ENCODE measurements at regions not wholly inside any gene's neighbourhood (a gene's known extent, or its start where the extent isn't known, plus 50 kb on each side); places are given as distances from the start of the nearest gene placed in this dataset.

GRCh38 chr15:61743345-61743909 is 316.8 kb downstream of the VPS13C start:
- DNase-seq (ENCODE audit: low read depth in 2 of 2), result no peak

DNA sequence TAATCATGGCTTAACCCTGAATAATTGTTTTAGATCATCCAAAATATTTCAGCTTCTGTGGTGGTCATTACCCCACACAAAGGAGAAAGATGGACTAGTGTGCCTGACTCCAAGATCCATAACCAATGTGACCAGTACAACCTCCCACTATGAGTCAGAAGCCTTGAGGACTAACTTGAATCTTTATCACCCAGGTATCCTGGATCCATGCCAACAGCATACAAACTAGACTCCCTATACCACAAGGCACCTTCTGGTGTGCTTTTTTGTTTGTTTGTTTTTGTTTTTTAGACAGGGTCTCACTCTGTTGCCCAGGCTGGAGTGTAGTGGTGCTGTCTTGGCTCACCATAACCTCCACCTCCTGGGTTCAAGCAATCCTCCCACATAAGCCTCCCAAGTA is 317.7 kb downstream of the VPS13C start:
- DNase-seq (ENCODE audit: low read depth in 2 of 2), result no peak

GRCh38 chr15:61736790-61737189 is 323.5 kb downstream of the VPS13C start:
- no peak for DNase-seq (ENCODE audit: low read depth in 2 of 2)

- DNase-seq (ENCODE audit: low read depth in 2 of 2), result no peak
Measured at GRCh38 chr15:61731099-61731498, 329.1 kb downstream of the VPS13C start.

- no peak for DNase-seq (ENCODE audit: low read depth in 2 of 2)
Measured at GRCh38 chr15:61729646-61730045, 330.6 kb downstream of the VPS13C start.

DNA sequence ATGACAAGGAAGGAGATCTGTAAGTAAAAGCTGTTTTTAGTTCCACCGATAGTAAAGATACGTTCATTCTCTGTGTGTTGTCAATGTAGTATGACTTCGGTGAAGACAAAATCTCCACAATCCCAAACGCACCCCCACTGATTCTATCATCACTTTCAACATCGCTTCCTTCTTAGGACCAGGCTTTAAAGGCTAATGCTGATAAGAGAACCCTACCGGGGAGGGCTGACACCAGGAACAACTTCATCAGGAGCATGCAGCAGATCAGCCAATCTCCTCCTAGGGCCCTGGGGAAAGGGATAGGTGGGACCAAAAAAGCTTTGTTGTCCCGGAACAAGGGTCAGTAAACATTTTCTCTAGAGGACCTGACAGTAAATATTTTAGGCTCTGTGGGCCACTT is 334.1 kb downstream of the VPS13C start:
- no peak for DNase-seq (ENCODE audit: low read depth in 2 of 2)

DNA sequence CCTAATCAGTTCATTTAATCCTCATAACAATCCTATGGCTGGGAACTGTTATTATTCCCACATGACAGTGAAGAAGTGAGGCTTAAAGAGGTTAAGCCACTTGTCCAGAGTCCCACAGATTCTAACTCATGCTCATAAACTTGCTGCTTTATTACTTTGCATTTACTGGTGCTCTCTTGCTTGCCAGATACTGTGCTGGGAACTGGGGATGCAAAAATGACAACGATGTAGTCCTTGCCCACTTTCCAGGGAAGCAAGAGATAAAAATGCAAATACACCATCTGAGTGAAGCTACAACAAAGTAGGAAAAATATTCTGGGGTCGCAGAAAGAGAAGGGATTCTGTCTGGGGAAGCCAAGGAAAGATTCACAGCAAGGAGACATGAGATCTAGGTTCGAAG is 335.0 kb downstream of the VPS13C start:
- no peak for DNase-seq (ENCODE audit: low read depth in 2 of 2)

DNA sequence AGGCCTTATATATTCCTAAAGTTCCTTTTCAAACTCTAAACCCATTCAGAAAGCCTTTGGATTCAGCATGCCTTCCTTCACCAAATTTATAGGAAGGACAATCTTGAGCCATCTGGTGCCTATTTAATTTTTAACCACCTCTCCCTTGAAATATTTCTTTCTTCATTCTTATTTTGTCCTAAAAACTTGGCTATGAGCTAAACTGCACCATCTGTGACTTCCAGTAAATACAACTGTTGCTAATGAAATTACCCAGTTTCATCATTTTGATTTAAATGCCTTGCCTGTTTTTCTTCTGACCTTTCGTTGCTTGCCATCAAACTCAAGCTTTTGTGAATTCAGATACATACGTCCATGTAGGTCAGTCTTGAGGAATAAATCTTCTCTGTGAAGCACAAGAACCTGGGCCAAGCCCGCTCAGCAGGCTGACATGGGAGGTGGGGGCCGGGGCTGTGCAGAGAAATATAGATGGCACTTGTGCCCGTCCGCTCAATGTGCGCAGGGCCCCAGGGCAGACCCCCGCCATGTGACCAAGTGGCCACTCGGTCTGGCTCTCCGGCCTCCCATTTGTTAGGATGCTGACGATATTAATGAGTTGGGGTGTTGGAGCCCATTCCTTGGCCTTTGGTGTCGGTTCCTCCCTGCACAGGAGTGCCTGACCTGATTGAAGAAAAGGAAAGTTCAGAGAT is 335.9 kb downstream of the VPS13C start:
- DNase-seq (ENCODE audit: low read depth in 2 of 2), result no peak

DNA sequence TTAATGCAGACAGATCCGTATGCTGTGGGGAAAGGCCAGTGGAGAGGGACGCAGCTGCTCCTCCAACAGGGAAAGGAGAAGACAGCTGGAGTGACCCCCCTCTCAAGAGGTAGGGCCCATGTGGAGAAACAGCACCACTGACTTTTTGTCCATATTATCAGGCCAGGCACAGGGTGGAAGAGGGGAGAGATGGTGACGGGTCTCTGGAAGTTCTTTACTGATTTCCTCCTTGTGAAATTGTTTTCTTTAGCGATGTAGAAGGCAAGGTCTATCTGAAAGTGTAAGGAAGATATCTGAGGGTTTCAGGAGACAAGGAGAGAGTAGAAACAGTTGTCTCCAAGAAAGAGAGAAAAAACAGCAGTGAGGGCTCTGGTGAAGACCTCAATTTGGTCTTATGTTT is 338.8 kb downstream of the VPS13C start:
- no peak for DNase-seq (ENCODE audit: low read depth in 2 of 2)

GRCh38 chr15:61720197-61720704 is 340.0 kb downstream of the VPS13C start:
- DNase-seq (ENCODE audit: low read depth in 2 of 2), result no peak

GRCh38 chr15:61715082-61715481 is 345.2 kb downstream of the VPS13C start:
- DNase-seq (ENCODE audit: low read depth in 2 of 2), result no peak

DNA sequence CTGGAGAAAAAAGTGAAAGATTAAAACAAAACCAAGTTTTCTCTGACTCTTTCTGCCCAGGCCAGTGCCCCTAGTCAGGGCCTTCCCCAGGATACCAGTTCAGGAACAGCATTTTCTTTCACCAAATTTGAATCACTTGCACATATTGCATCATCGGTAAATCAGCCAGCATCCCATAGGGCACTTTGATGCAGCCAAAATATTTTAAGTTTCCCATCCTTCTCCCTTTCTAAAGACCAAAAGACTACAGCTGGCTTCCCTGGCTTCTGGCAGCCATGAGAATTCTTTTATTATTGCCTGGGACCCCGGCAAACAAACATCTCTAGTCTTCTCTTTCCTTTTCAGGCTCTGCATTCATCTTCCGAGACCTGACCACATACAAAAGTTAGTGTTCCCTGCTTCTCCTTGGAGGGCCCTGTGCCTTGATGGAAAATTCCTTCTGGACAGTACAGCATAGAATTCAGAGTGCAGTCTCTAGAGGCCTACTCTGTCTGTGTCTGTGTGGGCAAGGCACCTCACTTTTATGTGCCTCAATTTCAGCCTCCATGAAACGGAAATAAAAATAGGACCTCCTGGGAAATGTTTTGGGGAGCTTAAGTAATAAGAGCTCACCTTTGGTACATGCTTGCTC is 348.0 kb downstream of the VPS13C start:
- no peak for DNase-seq (ENCODE audit: low read depth in 2 of 2)

DNA sequence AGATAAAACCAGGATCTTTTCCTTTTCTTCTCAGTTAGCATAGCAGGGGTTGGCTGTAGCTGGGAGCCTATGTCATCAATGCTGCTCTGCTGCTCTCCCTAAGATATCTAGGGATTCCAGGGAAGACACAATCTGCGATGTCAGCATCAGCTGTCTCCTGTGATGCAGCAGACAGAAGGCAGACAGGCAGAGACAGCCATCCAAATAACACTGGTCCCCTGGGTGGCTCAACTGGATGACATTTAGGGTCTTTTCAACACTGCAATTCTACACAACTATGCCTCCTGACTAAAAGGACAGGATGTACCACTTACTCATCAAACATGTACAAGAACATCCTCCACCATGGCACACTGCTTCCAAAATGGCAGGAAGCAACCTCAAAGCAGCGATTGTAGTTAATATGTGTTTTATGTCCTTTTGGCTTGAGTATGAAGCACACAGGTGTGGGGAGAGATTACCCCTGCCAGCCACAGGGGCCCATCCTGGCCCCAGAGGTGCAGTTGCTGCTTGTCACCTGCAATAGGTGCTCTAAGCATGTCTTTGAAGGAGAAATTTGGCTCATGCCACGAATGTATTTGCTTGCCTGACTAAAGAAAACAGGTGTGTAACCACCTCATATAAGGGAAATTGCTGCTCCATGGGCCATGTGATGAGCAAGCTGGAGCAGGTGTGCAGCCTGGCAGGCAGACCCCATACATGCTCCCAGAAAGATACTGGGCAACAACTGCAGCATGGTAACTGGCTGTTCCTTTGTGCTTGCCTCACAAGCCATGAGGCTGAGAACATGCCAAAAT is 357.8 kb downstream of the VPS13C start:
- DNase-seq (ENCODE audit: low read depth in 2 of 2), result no peak

DNA sequence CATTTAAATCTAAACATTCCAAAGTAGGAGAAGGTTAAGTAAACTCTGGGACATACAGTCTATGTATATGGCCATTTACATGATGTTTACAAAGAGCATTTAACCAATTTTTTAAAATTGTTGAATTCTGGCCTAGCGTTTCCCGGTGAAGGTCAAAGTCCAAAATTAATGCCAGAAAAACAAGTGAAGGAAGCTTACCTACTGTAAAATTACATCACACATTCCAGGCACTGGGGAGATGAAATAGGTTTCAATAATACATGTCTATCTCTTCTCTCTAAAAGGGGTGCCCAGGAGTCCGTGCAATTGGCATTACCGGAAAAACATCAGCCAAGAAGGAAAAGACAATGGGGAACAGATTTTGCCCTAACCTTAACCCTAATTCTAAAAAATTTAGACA is 358.8 kb downstream of the VPS13C start:
- no peak for DNase-seq (ENCODE audit: low read depth in 2 of 2)

GRCh38 chr15:61700803-61701202 is 359.4 kb downstream of the VPS13C start:
- no peak for DNase-seq (ENCODE audit: low read depth in 2 of 2)

DNA sequence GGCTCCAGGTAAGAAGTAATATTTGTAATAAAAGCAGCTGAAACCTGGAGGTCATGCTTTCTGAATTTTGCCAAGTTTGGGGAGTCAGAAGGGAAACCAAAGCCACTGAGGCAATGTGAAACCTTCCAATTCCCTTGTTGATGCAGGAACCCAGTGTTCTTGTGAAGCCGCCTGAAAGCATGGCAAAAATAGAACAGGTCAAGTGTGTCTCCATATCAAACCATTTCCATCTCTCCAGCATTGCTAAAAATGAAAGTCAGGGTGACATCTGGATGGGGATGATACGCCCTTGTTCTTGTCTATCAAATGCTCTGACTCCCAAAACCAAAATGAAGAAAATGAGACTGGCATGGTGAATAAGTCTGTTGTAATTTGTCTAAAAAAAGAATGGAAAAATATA is 362.5 kb downstream of the VPS13C start:
- DNase-seq (ENCODE audit: low read depth in 2 of 2), result no peak

GRCh38 chr15:61689067-61689466 is 371.2 kb downstream of the VPS13C start:
- DNase-seq (ENCODE audit: low read depth in 2 of 2), result no peak

DNA sequence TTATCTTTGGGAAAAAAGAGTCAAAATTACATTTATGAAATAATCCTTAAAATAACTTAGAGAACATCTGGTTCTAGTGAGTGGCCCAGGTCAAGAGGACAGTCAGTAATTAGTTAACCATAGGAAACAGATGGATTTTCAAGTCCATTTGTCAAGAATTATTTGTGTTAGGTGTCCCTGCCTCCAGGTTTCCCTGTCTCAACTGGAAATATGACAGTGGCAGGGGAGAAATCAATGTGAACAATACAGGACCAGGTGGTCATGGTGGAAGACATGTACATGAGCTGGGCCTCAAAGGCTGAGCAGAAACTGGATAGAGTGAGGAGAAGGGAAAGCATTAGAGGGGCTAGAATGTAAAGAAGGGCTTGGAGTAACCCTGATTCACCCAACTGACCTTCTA is 372.6 kb downstream of the VPS13C start:
- DNase-seq (ENCODE audit: low read depth in 2 of 2), result no peak

DNA sequence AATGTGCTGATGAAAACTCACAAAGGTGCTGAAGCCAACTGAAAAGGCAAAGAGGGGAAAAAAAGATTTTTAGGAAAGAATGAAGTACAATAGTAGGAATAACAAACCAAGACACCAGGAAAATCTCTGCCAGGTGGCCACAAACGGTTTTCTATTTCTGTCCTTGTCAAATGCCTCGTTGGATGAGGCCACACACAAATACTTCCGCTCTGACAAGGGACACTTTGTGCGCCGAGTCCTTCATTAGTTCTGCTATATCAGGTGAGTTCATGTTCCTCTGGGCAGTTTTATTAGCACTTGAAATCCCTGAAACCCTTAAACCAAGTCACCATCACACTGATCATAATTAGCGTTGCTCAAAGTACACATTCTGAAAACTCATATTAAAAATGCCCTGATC is 373.1 kb downstream of the VPS13C start:
- no peak for DNase-seq (ENCODE audit: low read depth in 2 of 2)

DNA sequence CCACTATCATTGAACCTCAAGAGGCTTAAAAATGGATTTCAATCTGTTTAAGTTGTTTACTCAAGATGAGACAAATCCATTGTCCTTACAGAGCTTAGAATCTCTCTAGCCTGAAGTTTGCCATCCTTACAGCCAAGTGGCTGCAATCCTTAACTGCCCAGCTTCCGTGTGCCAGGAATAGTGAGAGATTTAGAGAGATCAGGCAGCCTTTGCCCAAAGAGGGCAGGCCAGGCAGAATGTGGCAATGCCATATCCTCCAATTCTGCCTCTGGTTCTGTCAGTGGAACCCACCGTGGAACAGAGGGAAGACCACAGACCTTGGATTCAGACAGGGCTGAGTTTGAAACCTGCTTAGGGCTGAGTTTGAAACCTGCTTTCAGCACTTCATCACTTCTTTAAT is 374.3 kb downstream of the VPS13C start:
- DNase-seq (ENCODE audit: low read depth in 2 of 2), result no peak

DNA sequence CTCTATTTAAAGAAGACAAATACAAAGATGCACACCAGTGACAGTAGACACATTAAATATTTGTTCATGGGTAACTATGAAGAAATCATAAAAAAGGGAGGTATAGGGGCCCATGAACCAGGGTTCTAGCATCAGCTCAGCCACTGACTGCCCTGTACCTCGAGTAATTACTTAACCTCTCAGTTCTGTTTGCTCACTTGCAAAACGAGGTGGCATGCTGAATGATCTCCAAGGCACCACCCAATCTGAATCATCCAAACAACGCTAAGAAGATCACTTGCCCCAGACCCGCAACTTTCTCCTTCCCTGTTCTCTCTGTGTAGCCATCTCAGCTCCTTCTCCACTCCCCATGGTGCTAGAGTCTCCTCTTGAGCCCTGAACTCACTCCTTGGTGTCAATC is 374.7 kb downstream of the VPS13C start:
- DNase-seq (ENCODE audit: low read depth in 2 of 2), result no peak

DNA sequence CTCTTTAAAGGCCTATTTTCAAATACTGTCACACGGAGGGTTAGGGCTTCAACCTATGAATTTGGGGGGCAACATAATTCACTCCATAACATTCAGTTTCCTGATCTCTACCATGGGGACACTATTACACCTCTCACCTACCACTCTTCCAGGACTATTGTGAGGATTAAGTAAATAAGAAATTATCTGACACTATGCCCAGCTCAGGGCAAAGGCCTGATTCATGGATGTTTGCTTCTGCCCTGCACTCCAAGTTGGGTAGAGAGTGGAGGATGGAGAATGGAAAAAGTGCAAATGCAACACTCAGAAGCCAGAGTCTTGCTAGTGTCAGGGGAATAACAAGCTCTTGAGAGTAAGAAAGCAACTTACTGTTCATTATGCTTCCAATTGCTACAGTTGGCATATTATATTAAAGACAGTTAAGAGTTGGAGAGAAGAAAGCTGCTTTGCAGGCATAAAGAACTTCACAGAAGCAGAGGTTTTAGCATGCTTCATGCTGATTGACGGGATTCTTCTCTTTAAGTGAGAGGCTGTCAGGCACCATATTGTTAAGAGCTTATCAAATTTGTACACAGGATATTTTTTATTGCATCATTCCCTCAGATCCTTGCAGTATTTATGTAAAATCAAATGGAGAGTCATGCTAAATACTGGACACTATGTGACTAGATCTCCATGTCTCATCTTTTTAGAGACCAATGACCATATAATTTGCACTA is 375.3 kb downstream of the VPS13C start:
- DNase-seq (ENCODE audit: low read depth in 2 of 2), result no peak

Data from lung microvascular endothelial cell (primary cell).